GM12801 (cell line): ENCODE measurements at regions not wholly inside any gene's neighbourhood (a gene's known extent, or its start where the extent isn't known, plus 50 kb on each side); places are given as distances from the start of the nearest gene placed in this dataset.

ENCODE experiments used
- CTCF ChIP-seq: IDR thresholded peaks from one replicate; pipeline ENCODE4 v1.5.1; 2011; ENCODE audit warnings: control low read depth; ENCODE audit not compliant: insufficient read length; ENCODE audit errors: extremely low read depth

- no peak for TF ChIP-seq CTCF
Measured at GRCh38 chr11:10996678-10997077, 138.8 kb upstream of the ZBED5 start.

- TF ChIP-seq CTCF, result no peak
Measured at GRCh38 chr11:10993640-10994039, 135.8 kb upstream of the ZBED5 start.

DNA sequence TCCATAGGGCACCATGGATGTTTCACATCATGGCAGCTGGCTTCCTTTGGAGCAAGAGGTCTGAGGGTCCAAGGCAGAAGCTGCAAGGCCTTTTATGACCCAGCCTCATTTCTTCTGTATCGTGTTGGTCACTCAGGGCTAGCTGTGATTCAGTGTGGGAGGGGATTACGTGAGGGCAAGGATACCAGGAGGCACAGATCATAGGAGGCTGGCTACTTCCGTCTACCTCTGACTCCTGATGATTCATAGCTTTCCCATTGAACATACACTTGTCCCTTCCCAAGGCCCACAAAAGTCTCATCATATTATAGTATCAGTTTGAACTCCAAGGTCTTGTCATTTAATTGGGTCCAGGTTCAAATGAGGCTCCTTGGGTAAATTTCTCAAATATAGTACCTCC, 135.3 kb upstream of the ZBED5 start:
- no peak for TF ChIP-seq CTCF

DNA sequence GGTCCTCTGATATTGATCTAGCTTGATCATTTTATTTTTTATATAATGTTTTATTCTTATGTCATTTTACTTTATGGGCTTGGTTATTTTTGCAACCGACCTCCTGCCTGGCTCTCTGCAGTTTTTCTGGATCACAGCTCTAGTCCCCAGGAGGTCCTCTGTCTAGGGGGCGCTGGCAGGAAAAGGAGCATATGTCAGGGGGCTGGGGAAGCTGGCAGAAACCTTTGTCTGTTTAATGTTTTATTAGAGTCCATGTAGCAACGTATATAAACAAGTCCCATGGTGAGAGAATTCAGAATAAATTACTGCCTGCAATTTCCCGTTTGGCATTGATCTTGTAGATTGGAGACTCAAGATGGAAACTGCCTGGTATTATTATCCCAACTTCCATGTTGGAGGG, 133.5 kb upstream of the ZBED5 start:
- TF ChIP-seq CTCF, result no peak

DNA sequence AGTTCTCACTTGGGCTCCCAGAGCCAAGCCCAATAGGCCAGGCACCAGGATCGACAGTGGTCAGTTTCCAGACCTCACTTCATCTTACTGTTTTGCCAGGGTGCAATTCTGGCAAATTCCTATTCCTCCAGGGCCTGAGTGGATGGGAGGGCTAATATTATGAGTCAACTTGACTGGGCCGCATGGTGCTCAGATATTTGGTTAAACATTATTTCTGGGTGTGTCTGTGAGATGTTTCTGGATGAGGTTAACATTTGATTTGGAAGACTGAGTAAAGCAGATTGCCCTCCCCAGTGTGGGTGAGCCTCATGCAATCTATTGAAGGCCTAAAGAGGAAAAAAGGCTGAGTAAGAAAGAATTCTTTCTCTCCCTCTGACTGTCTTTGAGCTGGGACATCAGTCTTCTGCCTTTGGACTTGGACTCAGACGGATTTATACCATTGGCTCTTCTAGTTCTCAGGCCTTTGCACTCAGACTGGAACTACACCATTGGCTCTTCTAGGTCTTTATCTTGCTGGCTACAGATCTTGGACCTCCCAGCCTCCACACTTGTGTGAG, 132.9 kb upstream of the ZBED5 start:
- TF ChIP-seq CTCF, result no peak

DNA sequence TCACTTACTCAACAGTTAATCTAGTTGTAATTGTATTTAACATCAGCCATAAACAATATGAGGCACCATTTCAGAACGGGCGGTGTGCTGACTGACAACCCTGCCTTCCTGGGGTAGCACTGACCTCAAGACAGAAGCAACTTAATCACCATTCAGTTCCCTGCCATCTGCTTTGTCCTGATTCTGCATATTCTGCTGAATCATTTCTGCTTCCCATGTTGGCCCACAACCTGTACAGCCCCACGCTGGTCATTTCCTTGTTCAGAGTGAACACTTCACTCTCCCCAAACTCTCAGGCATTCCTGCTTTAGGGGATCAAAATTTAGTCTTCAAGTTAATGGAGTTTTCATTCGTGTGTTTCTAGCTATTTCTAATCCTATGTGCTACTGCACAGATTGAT, 132.3 kb upstream of the ZBED5 start:
- no peak for TF ChIP-seq CTCF

GRCh38 chr11:10986006-10986405, 128.2 kb upstream of the ZBED5 start:
- TF ChIP-seq CTCF, result no peak

GRCh38 chr11:10984742-10985141, 126.9 kb upstream of the ZBED5 start:
- no peak for TF ChIP-seq CTCF
